Stimulated activated effector memory CD8-positive, alpha-beta T cell treated with anti-CD3 and anti-CD28 coated beads, Interleukin-12 subunit alpha, Interleukin-12 subunit beta, amount 100 ng/mL, for 72 hours (primary cell): ENCODE measurements at regions not wholly inside any gene's neighbourhood (a gene's known extent, or its start where the extent isn't known, plus 50 kb on each side); places are given as distances from the start of the nearest gene placed in this dataset.

ENCODE experiments used
- ATAC-seq: fragments of 150-1000 bp; cut with Tn5 transposase; 2 replicates; pipeline ENCODE4 v1.10.0; 2021
- DNase-seq, 2 donors: peaks; one replicate each; pipeline ENCODE4 v3.0.0; 2021 to 2022; ENCODE audit warnings: low spot score in 2 of 2
- H3K27ac Mint-ChIP-seq: one replicate; pipeline ENCODE4 v1.8.0; 2022; ENCODE audit warnings: mild to moderate bottlenecking, mixed read lengths
- H3K36me3 Mint-ChIP-seq: one replicate; pipeline ENCODE4 v1.8.0; 2022; ENCODE audit warnings: mild to moderate bottlenecking, mixed read lengths
- H3K4me1 Mint-ChIP-seq: one replicate; pipeline ENCODE4 v1.8.0; 2022; ENCODE audit warnings: mixed read lengths
- H3K4me3 Mint-ChIP-seq: one replicate; pipeline ENCODE4 v1.8.0; 2022; ENCODE audit warnings: mild to moderate bottlenecking, mixed read lengths
- H3K9me3 Mint-ChIP-seq: one replicate; pipeline ENCODE4 v1.8.0; 2022; ENCODE audit warnings: mixed read lengths

- H3K36me3 Mint-ChIP-seq = no peaks in the 10 kb centered on the region
- H3K4me1 Mint-ChIP-seq = no peaks in the 10 kb centered on the region
- no peaks in the 10 kb centered on the region for H3K9me3 Mint-ChIP-seq
- ATAC-seq = no peak
- no peak overlapping the region for H3K27ac Mint-ChIP-seq
- DNase-seq = no peak
- H3K4me3 Mint-ChIP-seq = no peak overlapping the region
Measured at GRCh38 chr7:142597547-142597946, 151.7 kb upstream of the PRSS1 start.

DNA sequence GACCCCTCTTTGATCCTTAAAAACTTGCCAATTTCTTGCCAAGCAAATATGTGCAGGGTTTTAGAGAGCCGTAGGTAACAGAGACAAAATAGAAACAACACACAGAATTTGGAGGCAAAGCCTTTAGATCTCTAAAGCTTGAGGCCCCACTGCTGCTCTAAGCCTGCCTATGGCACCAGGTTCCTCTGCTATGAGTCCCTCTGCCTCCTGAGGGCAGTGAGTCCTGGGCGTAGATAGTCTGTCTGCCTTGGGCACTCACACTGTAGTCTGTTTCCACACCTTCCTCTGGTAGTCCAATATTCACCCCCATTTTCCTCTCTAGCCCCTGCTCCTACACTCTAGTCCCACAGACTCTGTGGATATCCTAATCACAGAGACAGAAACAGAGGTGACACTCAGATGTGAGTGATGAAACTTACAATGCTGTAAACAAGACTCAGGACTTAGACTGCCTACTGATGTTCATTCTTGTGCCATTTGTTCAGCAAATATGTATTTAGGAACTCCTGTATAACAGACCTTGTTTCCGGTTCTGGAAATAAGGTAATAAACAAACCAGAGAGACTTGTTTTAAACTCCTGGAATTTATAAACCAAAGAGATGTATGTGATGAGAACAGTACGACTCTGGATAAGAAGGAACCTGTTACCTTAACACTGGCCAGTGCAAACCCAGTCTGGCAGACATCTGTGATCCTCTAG lies 153.3 kb upstream of the PRSS1 start:
- Mint-ChIP-seq H3K27ac (no peak overlapping the region), H3K9me3 (no peaks in the 10 kb centered on the region), H3K4me3 (no peak overlapping the region), H3K4me1 (no peaks in the 10 kb centered on the region), H3K36me3 (no peaks in the 10 kb centered on the region)
- ATAC-seq (no peak), DNase-seq (no peak)

DNA sequence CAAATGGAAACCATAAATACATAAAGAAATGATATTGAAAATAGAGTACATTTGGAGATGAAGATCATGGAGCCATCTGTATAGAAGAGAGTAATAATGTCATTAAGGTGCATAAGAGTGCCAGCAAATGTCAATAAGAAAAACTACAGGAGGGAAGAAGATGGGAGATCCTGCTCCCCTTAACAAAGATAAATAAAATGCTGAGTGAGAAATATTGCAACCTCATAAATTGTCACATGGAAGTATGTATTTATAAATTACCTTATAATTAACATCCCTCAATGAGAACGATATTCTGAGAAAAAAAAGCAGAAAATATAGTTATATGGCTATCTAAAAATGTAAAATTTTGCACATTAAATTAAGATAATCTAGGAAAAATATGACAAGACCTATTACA lies 155.2 kb upstream of the PRSS1 start:
- H3K4me1 Mint-ChIP-seq = no peaks in the 10 kb centered on the region
- no peaks in the 10 kb centered on the region for H3K36me3 Mint-ChIP-seq
- no peak overlapping the region for H3K4me3 Mint-ChIP-seq
- no peaks in the 10 kb centered on the region for H3K9me3 Mint-ChIP-seq
- ATAC-seq (no peak), DNase-seq (no peak)
- no peak overlapping the region for H3K27ac Mint-ChIP-seq

DNA sequence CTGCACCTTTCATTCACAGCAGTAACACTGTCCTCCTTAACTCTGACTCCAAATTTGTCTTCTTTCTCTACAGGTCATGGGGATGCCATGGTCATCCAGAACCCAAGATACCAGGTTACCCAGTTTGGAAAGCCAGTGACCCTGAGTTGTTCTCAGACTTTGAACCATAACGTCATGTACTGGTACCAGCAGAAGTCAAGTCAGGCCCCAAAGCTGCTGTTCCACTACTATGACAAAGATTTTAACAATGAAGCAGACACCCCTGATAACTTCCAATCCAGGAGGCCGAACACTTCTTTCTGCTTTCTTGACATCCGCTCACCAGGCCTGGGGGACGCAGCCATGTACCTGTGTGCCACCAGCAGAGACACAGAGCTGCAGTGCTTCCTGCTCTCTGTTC lies 156.2 kb upstream of the PRSS1 start:
- DNase-seq = no peak
- H3K36me3 Mint-ChIP-seq = no peaks in the 10 kb centered on the region
- no peak overlapping the region for H3K27ac Mint-ChIP-seq
- H3K4me1 Mint-ChIP-seq = no peaks in the 10 kb centered on the region
- no peaks in the 10 kb centered on the region for H3K9me3 Mint-ChIP-seq
- no peak for ATAC-seq
- H3K4me3 Mint-ChIP-seq = no peak overlapping the region

- no peaks in the 10 kb centered on the region for H3K36me3 Mint-ChIP-seq
- ATAC-seq (no peak), DNase-seq (no peak)
- no peaks in the 10 kb centered on the region for H3K9me3 Mint-ChIP-seq
- H3K4me1 Mint-ChIP-seq = no peaks in the 10 kb centered on the region
- no peak overlapping the region for H3K4me3 Mint-ChIP-seq
- no peak overlapping the region for H3K27ac Mint-ChIP-seq
Measured at GRCh38 chr7:142592664-142593063, 156.6 kb upstream of the PRSS1 start.

DNA sequence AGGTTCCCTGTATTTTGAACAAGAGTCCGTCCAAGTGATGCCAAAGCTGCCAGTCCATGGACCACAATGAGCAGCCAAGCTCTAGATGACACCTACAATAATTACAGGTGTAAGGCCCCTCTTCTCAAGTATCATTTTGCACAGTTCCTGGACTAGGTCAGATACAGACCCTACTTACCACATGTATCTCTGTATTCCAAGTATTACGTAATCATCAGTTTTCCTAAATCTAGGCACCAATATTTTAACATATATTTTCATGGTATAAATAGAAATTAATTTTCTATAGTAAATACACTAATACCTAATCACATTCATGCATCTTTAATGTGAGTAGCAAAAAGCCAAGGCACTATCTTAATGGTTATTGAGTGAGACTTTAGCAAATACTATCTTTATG lies 157.0 kb upstream of the PRSS1 start:
- Mint-ChIP-seq H3K9me3 (no peaks in the 10 kb centered on the region), H3K4me1 (no peaks in the 10 kb centered on the region), H3K36me3 (no peaks in the 10 kb centered on the region), H3K4me3 (no peak overlapping the region), H3K27ac (no peak overlapping the region)
- no peak for ATAC-seq
- no peak for DNase-seq

DNA sequence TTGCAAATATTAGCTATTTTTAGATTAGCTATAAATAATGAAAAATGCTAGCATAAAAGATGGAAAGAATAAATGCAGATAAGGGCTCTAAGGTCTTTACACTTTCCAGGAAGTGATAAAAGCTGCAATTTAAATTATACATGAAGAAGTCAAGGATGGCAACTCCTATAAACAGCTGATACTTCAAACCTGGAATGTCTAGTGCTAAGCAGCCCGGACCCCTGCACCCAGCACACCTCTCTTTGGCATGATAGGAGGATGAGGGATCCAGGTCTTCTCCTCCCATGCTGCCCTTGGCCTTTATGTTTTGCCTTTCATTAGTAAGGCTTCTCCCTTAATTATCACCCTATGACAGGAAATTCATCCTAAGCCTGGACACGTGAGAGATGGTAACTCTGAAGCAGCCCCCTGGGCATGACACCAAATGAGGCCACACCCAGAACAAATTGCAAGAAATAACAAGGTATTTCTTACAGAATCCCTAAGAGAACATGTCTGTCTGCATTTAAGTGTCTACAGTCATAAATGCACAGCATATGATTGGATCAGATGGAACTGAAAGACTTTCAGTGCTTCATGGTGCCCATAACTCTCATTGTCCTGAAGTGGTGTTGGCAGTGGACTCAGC lies 158.3 kb upstream of the PRSS1 start:
- DNase-seq = no peak
- H3K4me1 Mint-ChIP-seq = no peaks in the 10 kb centered on the region
- no peak overlapping the region for H3K27ac Mint-ChIP-seq
- H3K4me3 Mint-ChIP-seq = no peak overlapping the region
- ATAC-seq = no peak
- no peaks in the 10 kb centered on the region for H3K36me3 Mint-ChIP-seq
- no peaks in the 10 kb centered on the region for H3K9me3 Mint-ChIP-seq

DNA sequence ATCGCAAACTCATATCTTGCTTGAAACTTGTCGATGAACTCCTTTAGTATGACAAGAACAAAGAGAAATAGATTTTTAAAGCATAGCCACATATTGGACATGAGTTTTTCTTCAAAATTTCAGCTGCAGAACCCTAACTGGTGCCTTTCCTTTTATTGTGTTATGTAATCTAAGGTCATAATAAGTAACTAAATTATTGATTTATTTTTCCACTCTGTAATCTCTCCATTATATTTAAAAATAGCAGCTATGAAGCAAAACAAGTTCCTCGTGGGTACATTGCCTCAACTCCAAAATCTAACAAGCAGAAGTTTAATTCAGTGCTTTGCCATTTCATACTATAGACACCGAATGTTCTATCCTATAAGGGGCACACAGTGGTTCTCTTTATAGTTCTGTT lies 159.2 kb upstream of the PRSS1 start:
- no peak overlapping the region for H3K27ac Mint-ChIP-seq
- H3K4me1 Mint-ChIP-seq = no peaks in the 10 kb centered on the region
- ATAC-seq = no peak
- H3K9me3 Mint-ChIP-seq = no peaks in the 10 kb centered on the region
- no peak overlapping the region for H3K4me3 Mint-ChIP-seq
- DNase-seq = no peak
- H3K36me3 Mint-ChIP-seq = no peaks in the 10 kb centered on the region

DNA sequence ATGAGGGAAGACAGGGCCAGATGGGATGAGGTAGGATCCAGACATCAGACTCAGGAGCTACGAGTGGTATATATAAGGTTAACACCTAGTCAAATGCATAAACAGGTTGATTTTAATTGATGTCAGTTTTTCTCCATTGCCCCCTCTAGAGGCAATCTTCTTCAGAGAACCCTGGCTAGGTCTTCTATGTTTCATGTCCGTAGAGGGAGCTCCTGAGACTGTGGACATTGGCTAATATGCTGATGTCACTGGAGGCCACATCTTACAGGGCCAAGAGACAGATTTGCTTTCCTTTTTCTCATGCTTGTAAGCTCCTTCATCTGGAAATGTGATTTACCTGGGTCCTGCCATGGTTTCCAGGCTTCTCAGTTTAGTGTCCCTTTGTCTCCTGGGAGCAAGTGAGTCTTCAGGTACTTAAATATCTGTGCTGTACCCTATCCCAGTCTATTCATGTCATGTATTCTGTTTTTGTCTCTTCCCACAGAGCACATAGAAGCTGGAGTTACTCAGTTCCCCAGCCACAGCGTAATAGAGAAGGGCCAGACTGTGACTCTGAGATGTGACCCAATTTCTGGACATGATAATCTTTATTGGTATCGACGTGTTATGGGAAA lies 161.6 kb upstream of the PRSS1 start:
- Mint-ChIP-seq H3K36me3 (no peaks in the 10 kb centered on the region), H3K9me3 (no peaks in the 10 kb centered on the region), H3K4me3 (no peak overlapping the region), H3K4me1 (no peaks in the 10 kb centered on the region), H3K27ac (no peak overlapping the region)
- DNase-seq = no peak
- peak; percentile 67 for ATAC-seq

GRCh38 chr7:142586611-142587010 lies 162.7 kb upstream of the PRSS1 start:
- no peak overlapping the region for H3K4me3 Mint-ChIP-seq
- ATAC-seq (no peak), DNase-seq (no peak)
- H3K36me3 Mint-ChIP-seq = no peaks in the 10 kb centered on the region
- no peak overlapping the region for H3K27ac Mint-ChIP-seq
- peaks cover 5% of the 10 kb centered on the region for H3K4me1 Mint-ChIP-seq
- no peaks in the 10 kb centered on the region for H3K9me3 Mint-ChIP-seq

DNA sequence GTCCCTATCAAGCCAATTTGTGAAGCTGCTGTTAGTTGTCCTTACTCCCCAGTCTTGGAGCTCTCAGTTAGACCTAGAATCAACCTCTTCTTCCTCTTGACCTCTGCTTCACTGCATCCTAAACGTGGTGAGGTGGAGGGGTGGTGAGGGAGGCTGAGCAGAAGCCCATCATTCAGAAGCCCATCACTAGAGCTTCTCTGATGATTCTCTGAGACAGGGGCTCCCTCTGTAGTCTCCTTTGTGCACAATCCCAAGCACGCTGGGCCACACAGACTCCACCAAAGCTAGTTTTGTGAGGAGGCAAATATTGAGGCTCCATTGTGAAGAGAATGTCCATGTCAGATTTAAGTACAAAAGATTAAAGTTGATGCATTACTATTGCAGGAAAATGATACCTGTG lies 163.8 kb upstream of the PRSS1 start:
- Mint-ChIP-seq H3K36me3 (no peaks in the 10 kb centered on the region), H3K4me3 (no peak overlapping the region), H3K9me3 (no peaks in the 10 kb centered on the region), H3K4me1 (peaks cover 8% of the 10 kb centered on the region), H3K27ac (no peak overlapping the region)
- DNase-seq = no peak
- no peak for ATAC-seq

DNA sequence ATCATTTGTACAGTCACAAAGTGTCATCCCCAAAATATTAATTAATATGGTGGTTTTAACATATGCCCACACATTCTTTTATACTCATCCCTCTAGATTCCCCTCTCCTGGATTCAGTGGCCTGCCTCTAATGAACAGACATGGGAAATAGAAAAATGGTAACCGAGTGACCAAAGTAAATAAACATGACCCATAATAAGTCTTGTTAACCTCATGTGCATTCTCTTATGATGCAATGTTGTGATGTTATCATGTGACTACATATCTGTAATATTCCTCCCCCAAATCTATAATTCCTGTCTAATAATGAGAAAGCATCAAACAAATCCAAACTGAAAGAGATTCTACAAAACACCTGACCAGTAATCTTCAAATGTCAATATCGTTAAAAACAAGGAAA lies 164.5 kb upstream of the PRSS1 start:
- no peak overlapping the region for H3K27ac Mint-ChIP-seq
- no peak overlapping the region for H3K4me3 Mint-ChIP-seq
- peaks cover 8% of the 10 kb centered on the region for H3K4me1 Mint-ChIP-seq
- no peaks in the 10 kb centered on the region for H3K36me3 Mint-ChIP-seq
- DNase-seq (no peak), ATAC-seq (no peak)
- no peaks in the 10 kb centered on the region for H3K9me3 Mint-ChIP-seq

DNA sequence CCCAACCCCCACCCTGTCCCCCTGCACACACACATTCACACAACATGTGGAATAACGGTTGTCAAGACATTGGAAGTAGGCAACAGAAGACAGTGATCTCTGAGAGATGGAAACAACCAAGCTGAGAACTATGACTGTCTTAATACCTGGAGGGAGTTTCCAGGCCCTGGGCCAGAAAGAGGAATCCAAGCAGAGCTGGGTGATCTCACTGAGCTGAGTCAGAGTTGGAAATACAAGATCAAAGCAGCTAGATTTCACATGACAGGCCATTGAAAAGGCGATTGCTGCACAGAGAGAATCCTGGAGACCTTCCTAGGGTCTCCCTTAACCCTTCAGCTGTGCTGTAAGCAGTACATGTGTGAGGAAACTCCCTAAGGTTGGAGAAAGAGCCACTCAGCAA lies 165.8 kb upstream of the PRSS1 start:
- DNase-seq (no peak), ATAC-seq (peak; percentile 87)
- H3K4me1 Mint-ChIP-seq = peaks cover 8% of the 10 kb centered on the region
- H3K4me3 Mint-ChIP-seq = no peak overlapping the region
- H3K9me3 Mint-ChIP-seq = no peaks in the 10 kb centered on the region
- no peaks in the 10 kb centered on the region for H3K36me3 Mint-ChIP-seq
- no peak overlapping the region for H3K27ac Mint-ChIP-seq

GRCh38 chr7:142582351-142582750 lies 166.9 kb upstream of the PRSS1 start:
- Mint-ChIP-seq H3K4me3 (no peak overlapping the region), H3K4me1 (peaks cover 8% of the 10 kb centered on the region), H3K9me3 (no peaks in the 10 kb centered on the region), H3K27ac (no peak overlapping the region), H3K36me3 (no peaks in the 10 kb centered on the region)
- ATAC-seq (no peak), DNase-seq (no peak)

GRCh38 chr7:142581341-142581740 lies 167.9 kb upstream of the PRSS1 start:
- no peak overlapping the region for H3K4me3 Mint-ChIP-seq
- no peak overlapping the region for H3K27ac Mint-ChIP-seq
- peak; percentile 46 for ATAC-seq
- peaks cover 8% of the 10 kb centered on the region for H3K4me1 Mint-ChIP-seq
- H3K36me3 Mint-ChIP-seq = no peaks in the 10 kb centered on the region
- H3K9me3 Mint-ChIP-seq = no peaks in the 10 kb centered on the region
- no peak for DNase-seq

DNA sequence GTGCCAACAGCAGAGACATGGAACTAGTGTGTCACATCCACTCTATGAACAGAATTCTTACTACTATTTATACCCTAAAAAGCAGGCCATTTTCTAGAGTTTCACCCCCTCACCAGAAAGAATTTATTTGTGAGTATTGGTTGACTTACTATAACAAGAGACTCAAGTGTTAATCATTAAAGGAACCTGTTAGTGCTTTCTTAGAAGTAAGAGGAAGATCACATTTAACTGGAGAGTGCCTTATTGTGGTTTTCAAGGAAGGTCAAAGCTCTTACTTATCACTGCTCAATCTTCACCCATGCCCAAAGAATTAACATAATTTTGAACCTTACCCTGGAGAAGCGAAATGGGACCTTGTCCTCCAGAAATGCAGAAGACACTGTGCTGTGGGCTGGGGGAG lies 169.3 kb upstream of the PRSS1 start:
- DNase-seq (no peak), ATAC-seq (no peak)
- no peaks in the 10 kb centered on the region for H3K36me3 Mint-ChIP-seq
- H3K4me1 Mint-ChIP-seq = peaks cover 8% of the 10 kb centered on the region
- H3K4me3 Mint-ChIP-seq = no peak overlapping the region
- H3K9me3 Mint-ChIP-seq = no peaks in the 10 kb centered on the region
- H3K27ac Mint-ChIP-seq = no peak overlapping the region
